GM19328 (cell line): ENCODE measurements at regions not wholly inside any gene's neighbourhood (a gene's known extent, or its start where the extent isn't known, plus 50 kb on each side); places are given as distances from the start of the nearest gene placed in this dataset.
"Not testable (repeated sequence)": the region's sequence is repeated elsewhere in the genome, so short reads cannot be mapped to it uniquely, and the experiment has no call there.

ENCODE experiments used
- ATAC-seq: cut with Tn5 transposase; IDR thresholded peaks from one replicate; pipeline ENCODE4 v1.9.1; 2021; ENCODE audit warnings: mild to moderate bottlenecking, moderate library complexity; ENCODE audit not compliant: unreplicated experiment

GRCh38 chr6:144935181-144935580 lies 650.0 kb downstream of the UTRN start:
- ATAC-seq: no peak

DNA sequence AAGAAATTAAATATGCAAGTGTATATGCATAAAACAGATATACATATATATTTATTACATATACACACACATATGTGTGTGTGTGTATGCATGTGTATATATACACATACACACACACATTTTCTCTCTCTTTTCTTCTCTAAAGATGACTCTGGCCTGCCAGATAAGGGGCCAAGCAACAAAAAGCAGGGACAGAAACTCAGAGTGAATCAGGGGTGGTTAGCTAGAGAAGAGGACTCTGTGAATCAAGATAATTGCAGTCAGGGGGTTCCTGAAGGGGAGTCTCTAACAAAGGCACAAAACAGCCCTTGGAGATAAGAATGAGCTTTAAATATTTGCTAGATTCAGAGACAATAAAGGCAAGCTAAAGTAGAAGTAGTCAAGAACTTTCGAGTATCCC lies 650.5 kb downstream of the UTRN start:
- no peak for ATAC-seq

- ATAC-seq: no peak
Observed at GRCh38 chr6:144936764-144937163, 651.6 kb downstream of the UTRN start.

GRCh38 chr6:144939921-144940320 lies 654.8 kb downstream of the UTRN start:
- ATAC-seq: no peak

DNA sequence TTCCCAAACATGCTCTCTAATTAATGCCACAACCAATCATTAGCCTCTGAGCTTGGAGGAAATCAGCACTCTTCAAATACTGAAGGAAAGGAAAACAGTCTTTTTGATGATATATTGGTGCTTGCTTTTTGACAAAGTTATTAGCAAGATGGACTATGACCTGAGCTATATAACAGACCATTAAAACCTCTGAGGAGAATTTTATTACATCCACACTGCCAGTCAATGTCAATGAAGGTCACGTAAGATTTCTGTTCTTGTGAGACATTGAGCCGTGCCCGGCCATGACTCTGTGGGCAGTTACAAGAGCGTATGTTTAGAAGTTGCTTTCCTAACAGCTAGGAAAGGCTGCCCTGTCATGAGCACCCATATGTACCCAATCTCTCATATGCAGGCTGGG lies 659.0 kb downstream of the UTRN start:
- no peak for ATAC-seq

DNA sequence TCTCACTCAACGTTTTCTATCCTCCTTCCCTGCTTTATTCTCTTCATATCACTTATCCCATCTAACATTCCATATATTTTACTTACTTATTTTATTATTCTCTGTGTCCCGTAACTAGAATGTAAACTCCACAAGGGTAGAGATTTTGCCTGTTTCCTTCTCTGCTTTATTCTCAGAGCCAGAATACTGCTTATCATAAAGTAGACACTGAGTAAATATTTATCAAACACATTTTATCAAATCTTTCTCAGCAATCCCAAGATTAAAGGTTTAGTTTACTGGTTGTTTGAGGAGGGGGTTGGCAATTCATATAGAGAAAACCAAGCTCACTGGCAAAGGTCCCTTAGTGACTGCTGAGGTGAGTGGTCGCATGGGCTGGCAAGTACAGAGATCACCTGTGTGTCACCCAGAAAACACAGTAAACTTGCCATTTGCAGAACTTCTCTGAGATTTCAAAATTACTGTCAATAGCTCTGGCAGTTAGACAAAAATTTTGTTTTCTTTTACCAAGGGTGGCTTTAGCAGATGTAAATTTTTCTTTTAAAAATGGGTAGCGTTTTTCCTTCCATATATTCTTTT lies 662.4 kb downstream of the UTRN start:
- no peak for ATAC-seq

- no peak for ATAC-seq
Observed at GRCh38 chr6:144951730-144952437, 666.7 kb downstream of the UTRN start.

DNA sequence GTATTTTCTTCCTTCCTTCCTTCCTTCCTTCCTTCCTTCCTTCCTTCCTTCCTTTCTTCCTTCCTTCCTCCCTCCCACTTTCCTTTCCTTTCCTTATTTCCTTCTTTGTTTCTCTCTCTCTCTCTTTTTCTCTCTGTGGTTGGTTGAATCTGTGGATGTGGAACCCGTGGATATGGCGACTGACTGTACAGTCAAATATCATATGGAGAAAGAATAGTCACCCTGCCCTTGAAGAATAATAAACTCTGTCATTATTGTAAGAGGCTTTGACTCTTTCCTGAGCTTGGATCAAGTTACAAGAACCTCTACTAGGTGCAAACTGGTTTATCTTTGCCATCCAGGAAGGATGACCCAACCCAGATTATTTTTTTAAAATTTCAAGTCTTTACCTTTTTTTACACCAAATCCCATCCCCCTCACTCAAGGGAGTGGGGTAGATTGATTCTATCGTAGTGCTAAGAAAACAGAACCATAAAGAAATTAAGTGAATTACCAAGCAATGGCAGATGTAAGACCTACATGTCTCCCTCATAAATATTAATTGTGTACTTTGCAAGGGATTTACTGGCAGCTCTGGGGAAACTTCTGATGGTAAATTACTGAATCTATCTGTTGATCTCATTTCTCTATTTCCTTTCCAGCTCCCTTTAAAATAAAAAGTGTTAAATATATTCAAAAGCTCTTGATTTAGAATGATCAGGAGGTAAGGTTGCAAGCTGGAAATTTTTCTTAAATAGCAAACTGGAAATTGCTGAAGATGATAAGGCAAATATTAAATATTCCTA lies 667.5 kb downstream of the UTRN start:
- no peak for ATAC-seq

DNA sequence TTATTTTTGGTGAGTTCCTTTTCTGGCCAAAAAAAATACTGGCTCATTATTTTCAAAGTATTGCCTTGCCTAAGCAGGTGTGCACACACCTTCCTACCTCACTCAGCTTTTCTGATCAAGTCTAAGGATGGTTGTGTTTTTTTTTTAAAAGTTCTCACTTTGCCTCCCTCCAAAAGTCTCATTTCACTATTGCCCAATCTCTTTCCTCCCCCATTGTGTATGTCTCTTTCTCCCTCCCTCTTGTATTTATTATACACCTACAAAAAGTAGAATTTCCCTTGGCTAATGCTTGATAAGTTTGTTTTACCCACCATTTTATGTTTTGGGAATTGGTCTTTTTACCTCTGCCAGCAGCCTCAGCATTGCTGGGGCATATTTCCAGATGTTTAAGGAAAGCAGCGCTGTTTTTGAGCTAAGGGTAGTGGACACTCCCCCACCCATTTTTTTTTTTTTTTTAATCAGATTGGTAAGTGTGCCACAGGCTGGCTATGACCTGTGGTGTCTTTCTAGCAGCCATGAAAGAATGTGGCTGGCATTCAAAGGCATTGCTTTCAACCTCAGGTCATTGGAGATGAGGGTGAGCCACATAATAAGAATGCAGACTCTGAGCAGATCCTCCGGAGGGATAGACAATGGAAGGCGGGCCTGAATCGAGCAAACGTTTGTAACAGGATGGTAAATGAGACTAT lies 668.6 kb downstream of the UTRN start:
- ATAC-seq: no peak

DNA sequence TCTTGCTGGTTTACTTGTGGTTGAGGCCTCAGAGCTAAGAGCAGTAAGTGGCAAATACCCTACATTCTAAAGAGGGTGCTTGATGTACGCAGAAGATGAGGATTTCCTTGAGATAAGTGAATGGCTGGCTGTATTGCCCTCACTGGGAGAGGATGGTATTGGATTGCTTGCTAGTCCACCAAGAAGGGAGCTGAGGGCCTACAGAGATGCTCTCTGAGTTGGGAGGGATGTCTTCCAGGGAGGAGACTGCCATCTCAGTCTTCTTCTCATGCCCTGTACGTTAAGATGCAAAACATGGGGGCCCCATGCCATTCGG lies 669.1 kb downstream of the UTRN start:
- no peak for ATAC-seq

DNA sequence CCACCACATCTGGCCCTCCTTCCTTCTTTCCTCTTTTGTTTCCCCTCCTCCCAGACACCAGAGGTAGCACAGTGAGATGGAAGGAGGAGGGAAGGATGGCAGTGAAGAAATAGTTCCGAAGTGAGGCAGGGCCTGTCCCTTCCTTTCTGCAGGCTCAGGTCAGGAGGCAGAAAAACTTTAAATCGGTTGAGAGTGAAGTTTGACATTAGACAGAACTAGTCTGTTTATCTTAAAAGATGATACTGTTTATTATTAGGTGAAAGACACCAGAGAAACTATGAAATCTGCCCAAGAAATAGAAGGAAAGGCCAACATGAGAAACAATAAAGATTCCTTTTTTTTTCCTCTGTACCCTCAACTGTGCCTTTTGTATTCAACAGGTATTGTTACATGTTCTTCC lies 670.3 kb downstream of the UTRN start:
- no peak for ATAC-seq

GRCh38 chr6:144955859-144956258 lies 670.7 kb downstream of the UTRN start:
- no peak for ATAC-seq

GRCh38 chr6:144956697-144957096 lies 671.6 kb downstream of the UTRN start:
- ATAC-seq: not testable (repeated sequence)

DNA sequence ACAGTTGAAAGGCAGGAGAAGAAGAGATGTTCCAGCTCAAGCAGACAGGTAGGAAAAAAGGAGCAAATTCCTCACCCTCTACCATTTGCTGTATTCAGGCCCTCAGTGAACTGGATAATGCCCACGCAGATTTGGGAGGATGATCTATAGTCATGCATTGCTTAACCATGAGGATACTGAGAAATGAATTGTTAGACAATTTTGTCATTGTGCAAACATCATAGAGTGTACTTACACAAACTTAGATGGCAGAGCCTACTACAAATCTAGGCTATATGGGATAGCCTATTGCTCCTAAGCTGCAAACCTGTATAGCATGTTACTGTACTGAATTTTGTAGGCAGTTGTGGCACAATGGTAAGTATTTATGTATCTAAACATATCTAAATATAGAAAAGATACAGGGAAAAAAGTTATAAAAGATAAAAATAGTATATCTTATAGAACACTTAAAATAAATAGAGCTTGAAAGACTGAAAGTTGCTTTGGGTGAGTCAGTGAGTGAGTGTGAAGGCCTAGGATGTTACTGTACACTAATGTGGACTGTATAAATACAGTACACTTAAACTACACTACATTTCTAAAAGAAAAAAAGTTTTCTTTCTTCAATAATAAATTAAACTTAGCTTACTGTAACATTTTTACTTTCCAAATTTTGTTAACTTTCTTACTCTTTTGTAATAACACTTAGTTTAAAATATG lies 672.3 kb downstream of the UTRN start:
- ATAC-seq: no peak

DNA sequence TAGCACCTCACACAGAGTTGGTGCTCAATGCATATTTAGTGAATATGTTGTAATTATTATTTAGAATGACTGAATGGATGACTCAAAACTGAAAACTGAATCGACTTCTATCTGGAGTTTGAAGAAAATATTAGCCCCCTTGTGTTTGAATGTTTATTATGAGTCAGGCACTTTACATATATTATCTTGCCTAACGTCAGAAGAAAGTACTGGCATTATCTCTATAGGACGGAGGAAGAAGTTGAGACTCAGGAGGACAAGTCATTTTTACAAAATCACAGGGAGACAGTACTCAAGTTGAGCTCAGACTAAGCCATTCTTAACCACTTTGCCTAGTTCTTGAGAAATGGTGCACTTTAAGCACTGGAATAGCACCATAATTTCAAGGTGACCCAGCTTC lies 684.0 kb downstream of the UTRN start:
- ATAC-seq: no peak

GRCh38 chr6:144969602-144970272 lies 684.6 kb downstream of the UTRN start:
- ATAC-seq: no peak

DNA sequence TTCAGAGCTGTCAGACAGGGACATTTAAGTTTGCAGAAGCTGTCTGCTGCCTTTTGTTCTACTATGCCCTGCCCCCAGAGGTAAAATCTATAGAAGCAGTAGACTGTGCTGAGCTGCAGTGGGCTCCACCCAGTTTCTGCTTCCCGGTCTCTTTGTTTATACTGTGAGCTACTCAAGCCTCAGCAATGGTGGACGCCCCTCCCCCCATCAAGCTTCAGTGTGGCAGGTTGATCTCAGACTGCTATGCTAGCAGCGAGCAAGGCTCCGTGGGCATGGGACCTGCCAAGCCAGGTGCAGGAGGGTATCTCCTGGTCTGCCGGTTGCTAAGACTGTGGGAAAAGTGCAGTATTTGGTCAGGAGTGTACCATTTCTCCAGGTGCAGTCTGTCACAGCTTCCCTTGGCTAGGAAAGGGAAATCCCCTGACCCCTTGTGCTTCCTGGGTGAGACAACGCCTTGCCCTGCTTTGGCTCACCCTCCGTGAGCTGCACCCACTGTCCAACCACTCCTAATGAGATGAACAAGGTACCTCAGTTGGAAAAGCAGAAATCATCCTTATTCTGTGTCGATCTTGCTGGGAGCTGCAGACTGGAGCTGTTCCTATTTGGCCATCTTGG lies 692.2 kb downstream of the UTRN start:
- not testable (repeated sequence) for ATAC-seq

GRCh38 chr6:144978208-144978607 lies 693.1 kb downstream of the UTRN start:
- no peak for ATAC-seq

DNA sequence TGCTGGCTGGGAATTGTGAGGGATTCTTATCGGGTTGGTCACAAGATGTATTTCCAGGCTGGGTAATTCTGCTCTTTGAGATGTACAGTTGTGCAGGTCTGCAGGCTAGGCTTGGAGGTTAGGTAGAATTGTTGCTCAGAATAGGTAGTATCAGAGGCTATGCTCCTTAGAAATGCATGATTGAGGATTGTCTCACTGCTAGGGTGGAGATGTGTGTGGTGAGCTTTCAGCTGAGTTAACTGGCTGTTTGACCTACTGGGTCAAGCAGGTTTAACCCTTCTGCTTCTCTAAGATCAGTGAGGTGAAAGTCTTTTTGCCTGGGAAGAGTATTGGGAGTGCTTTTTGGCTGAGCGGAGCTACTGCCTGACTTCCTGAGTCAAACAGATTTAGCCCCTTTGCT lies 701.1 kb downstream of the UTRN start:
- ATAC-seq: no peak
